GM23338 (cell line): ENCODE measurements at regions not wholly inside any gene's neighbourhood (a gene's known extent, or its start where the extent isn't known, plus 50 kb on each side); places are given as distances from the start of the nearest gene placed in this dataset.

Source experiments
- ATAC-seq: fragments of 200-7000 bp; cut with Tn5 transposase; 3 replicates; pipeline ENCODE4 v1.9.1; 2020
- DNase-seq: peaks from one replicate; pipeline ENCODE4 v3.0.0-alpha.2; 2015; ENCODE audit warnings: low spot score
- H2AFZ ChIP-seq: fragments of 200-600 bp; sonication (generic); 2 replicates; pipeline ENCODE4 v1.8.0; 2016; ENCODE audit warnings: antibody characterized with exemption, mild to moderate bottlenecking, moderate library complexity
- H3F3A ChIP-seq: fragments of 200-600 bp; sonication (generic); replicated peaks from 2 replicates; pipeline ENCODE4 v1.8.0; 2017; ENCODE audit warnings: antibody characterized with exemption, mixed run types, low read depth
- H3K27ac ChIP-seq: fragments of 200-600 bp; sonication (generic); 2 replicates; pipeline ENCODE4 v1.6.1; 2016; ENCODE audit warnings: low read depth
- H3K27me3 ChIP-seq: fragments of 200-600 bp; sonication (generic); 2 replicates; pipeline ENCODE4 v1.8.0; 2016; ENCODE audit warnings: mild to moderate bottlenecking, mixed run types, moderate library complexity; ENCODE audit not compliant: insufficient read depth
- H3K36me3 ChIP-seq: fragments of 200-600 bp; sonication (generic); 2 replicates; pipeline ENCODE4 v1.8.0; 2016; ENCODE audit warnings: mild to moderate bottlenecking; ENCODE audit not compliant: insufficient read depth
- H3K4me1 ChIP-seq: fragments of 200-600 bp; sonication (generic); 2 replicates; pipeline ENCODE4 v1.8.0; 2016; ENCODE audit warnings: mild to moderate bottlenecking, moderate library complexity; ENCODE audit not compliant: insufficient read depth
- H3K4me2 ChIP-seq: fragments of 200-600 bp; sonication (generic); 2 replicates; pipeline ENCODE4 v1.7.1; 2017; ENCODE audit warnings: mixed run types
- H3K4me3 ChIP-seq: fragments of 200-600 bp; sonication (generic); 2 replicates; pipeline ENCODE4 v1.6.1; 2016; ENCODE audit warnings: mixed run types
- H3K79me2 ChIP-seq: fragments of 200-600 bp; sonication (generic); replicated peaks from 2 replicates; pipeline ENCODE4 v1.8.0; 2017; ENCODE audit warnings: mild to moderate bottlenecking; ENCODE audit not compliant: insufficient read depth
- H3K9me2 ChIP-seq: fragments of 200-600 bp; sonication (generic); 2 replicates; pipeline ENCODE4 v1.8.0; 2017; ENCODE audit not compliant: insufficient read depth
- H4K20me1 ChIP-seq: fragments of 200-600 bp; sonication (generic); replicated peaks from 2 replicates; pipeline ENCODE4 v1.8.0; 2017; ENCODE audit warnings: mild to moderate bottlenecking; ENCODE audit not compliant: insufficient read depth
- H3K27ac Mint-ChIP-seq: 2 replicates; pipeline ENCODE4 v1.8.0; 2020; ENCODE audit warnings: inconsistent platforms, mild to moderate bottlenecking, moderate library complexity, mixed read lengths
- H3K27me3 Mint-ChIP-seq: 3 replicates; pipeline ENCODE4 v1.8.0; 2022; ENCODE audit warnings: low read depth, mild to moderate bottlenecking, moderate library complexity, mixed read lengths, inconsistent platforms; ENCODE audit not compliant: insufficient read depth, poor library complexity
- H3K36me3 Mint-ChIP-seq: 3 replicates; pipeline ENCODE4 v1.8.0; 2021; ENCODE audit warnings: low read depth, mild to moderate bottlenecking, inconsistent platforms, moderate library complexity, mixed read lengths
- H3K4me1 Mint-ChIP-seq: 3 replicates; pipeline ENCODE4 v1.8.0; 2020; ENCODE audit warnings: mild to moderate bottlenecking, inconsistent platforms, mixed read lengths
- H3K4me3 Mint-ChIP-seq: 3 replicates; pipeline ENCODE4 v1.8.0; 2021; ENCODE audit warnings: moderate library complexity, mild to moderate bottlenecking, inconsistent platforms, mixed read lengths
- H3K9me3 Mint-ChIP-seq: 3 replicates; pipeline ENCODE4 v1.8.0; 2020; ENCODE audit warnings: moderate library complexity, mild to moderate bottlenecking, inconsistent platforms, mixed read lengths
- CREB1 ChIP-seq: fragments of 250-450 bp; sonication (Bioruptor Pico); IDR thresholded peaks from 2 replicates; pipeline ENCODE4 v1.5.0; 2020; ENCODE audit warnings: low read depth, mild to moderate bottlenecking, moderate library complexity
- EZH2 ChIP-seq: fragments of 200-600 bp; sonication (generic); IDR thresholded peaks from one replicate; pipeline ENCODE4 v1.8.0; 2017; ENCODE audit warnings: antibody characterized with exemption, mild to moderate bottlenecking, low read depth; ENCODE audit not compliant: unreplicated experiment
- EZH2phosphoT487 ChIP-seq: fragments of 200-600 bp; sonication (generic); IDR thresholded peaks from one replicate; pipeline ENCODE4 v1.8.1; 2018; ENCODE audit warnings: antibody characterized with exemption; ENCODE audit not compliant: unreplicated experiment
- JUNB ChIP-seq: IDR thresholded peaks from one replicate; pipeline ENCODE4 v1.6.1; 2016; ENCODE audit warnings: antibody characterized with exemption; ENCODE audit not compliant: unreplicated experiment
- NANOG ChIP-seq: IDR thresholded peaks from 2 replicates; pipeline ENCODE4 v1.6.1; 2016; ENCODE audit warnings: antibody characterized with exemption, borderline replicate concordance
- POLR2AphosphoS5 ChIP-seq: IDR thresholded peaks from 2 replicates; pipeline ENCODE4 v1.6.1; 2016; ENCODE audit warnings: antibody characterized with exemption, low read depth
- REST ChIP-seq: IDR thresholded peaks from one replicate; pipeline ENCODE4 v1.6.1; 2018; ENCODE audit warnings: antibody characterized with exemption; ENCODE audit not compliant: unreplicated experiment
- STAT1 ChIP-seq: IDR thresholded peaks from one replicate; pipeline ENCODE4 v1.6.1; 2016; ENCODE audit warnings: antibody characterized with exemption; ENCODE audit not compliant: unreplicated experiment
- ZNF114 ChIP-seq: fragments of 250-450 bp; sonication (Bioruptor Pico); IDR thresholded peaks from 2 replicates; pipeline ENCODE4 v1.5.0; 2020; ENCODE audit warnings: mild to moderate bottlenecking, moderate library complexity
- ZNF331 ChIP-seq: fragments of 250-450 bp; sonication (Bioruptor Pico); IDR thresholded peaks from 2 replicates; pipeline ENCODE4 v1.5.0; 2020; ENCODE audit warnings: low read depth, mild to moderate bottlenecking, moderate library complexity
- ZNF462 ChIP-seq: fragments of 250-450 bp; sonication (Bioruptor Pico); IDR thresholded peaks from 2 replicates; pipeline ENCODE4 v1.5.0; 2020; ENCODE audit warnings: mild to moderate bottlenecking, moderate library complexity
- TF ChIP-seq, protein P1 (sequence below): IDR thresholded peaks from 2 replicates; pipeline ENCODE4 v1.6.1; 2016; ENCODE audit warnings: antibody characterized with exemption

DNA sequence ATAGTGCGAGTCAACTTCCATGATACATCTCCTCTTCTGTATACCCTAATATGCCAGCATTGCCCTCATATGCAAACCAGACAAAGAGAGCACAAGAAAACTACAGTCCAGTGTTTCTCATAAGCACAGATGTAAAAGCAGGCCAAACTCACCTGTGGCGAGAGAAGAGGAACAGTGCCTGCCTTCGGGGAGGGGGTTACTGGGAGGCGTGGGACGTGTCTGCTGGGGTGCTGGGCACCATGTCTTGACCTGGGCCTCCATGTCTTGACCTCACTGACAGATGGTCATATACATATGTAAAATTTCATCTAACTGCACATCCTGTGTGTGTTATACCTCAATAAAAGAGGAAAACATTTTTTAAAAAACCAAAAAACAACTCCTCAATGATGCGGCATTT is 159.3 kb upstream of the PPP1R26 start:
- Histone ChIP-seq H3F3A (no peaks in the 10 kb centered on the region), H3K9me2 (no peaks in the 10 kb centered on the region), H3K36me3 (no peaks in the 10 kb centered on the region), H3K27ac (no peak overlapping the region), H4K20me1 (no peaks in the 10 kb centered on the region), H2AFZ (no peak overlapping the region), H3K4me2 (no peak overlapping the region; the same call in 1 of the 2 replicates), H3K4me3 (no peak overlapping the region), H3K4me1 (peaks cover 14% of the 10 kb centered on the region), H3K79me2 (no peaks in the 10 kb centered on the region), H3K27me3 (no peaks in the 10 kb centered on the region)
- H3K27ac Mint-ChIP-seq: peak overlapping the region; percentile 34; the same call in 1 of the 2 replicates
- DNase-seq (no peak), ATAC-seq (no peak)
- H3K4me1 Mint-ChIP-seq: peaks cover 18% of the 10 kb centered on the region
- TF ChIP-seq REST (no peak), ZNF331 (no peak), CREB1 (CRISPR knock-in tag) (no peak), ZNF462 (CRISPR knock-in tag) (no peak), STAT1 (no peak), EZH2 (no peak), NANOG (no peak), JUNB (no peak), POLR2AphosphoS5 (no peak), ZNF114 (CRISPR knock-in tag) (no peak), EZH2phosphoT487 (no peak)
- TF ChIP-seq, protein P1, sequence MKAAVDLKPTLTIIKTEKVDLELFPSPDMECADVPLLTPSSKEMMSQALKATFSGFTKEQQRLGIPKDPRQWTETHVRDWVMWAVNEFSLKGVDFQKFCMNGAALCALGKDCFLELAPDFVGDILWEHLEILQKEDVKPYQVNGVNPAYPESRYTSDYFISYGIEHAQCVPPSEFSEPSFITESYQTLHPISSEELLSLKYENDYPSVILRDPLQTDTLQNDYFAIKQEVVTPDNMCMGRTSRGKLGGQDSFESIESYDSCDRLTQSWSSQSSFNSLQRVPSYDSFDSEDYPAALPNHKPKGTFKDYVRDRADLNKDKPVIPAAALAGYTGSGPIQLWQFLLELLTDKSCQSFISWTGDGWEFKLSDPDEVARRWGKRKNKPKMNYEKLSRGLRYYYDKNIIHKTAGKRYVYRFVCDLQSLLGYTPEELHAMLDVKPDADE: no peak
- no peak overlapping the region; the same call in 2 of the 3 replicates for H3K4me3 Mint-ChIP-seq
- peaks cover 8% of the 10 kb centered on the region for H3K27me3 Mint-ChIP-seq
- no peaks in the 10 kb centered on the region for H3K9me3 Mint-ChIP-seq
- H3K36me3 Mint-ChIP-seq: no peaks in the 10 kb centered on the region
